ENCODE measurements at regions not wholly inside any gene's neighbourhood (a gene's known extent, or its start where the extent isn't known, plus 50 kb on each side); places are given as distances from the start of the nearest gene placed in this dataset.

GRCh38 chr1:81410351-81410750 lies 390.4 kb upstream of the ADGRL2 start:
- TF ChIP-seq CTCF (IDR thresholded peaks at IDR 0.05 in 8 of 11, conservative IDR thresholded peaks at IDR 0.05 in 3 of 11), result no peak
- no peak for TF ChIP-seq POLR2AphosphoS5 (IDR thresholded peaks at IDR 0.05)
